ENCODE measurements at regions not wholly inside any gene's neighbourhood (a gene's known extent, or its start where the extent isn't known, plus 50 kb on each side); places are given as distances from the start of the nearest gene placed in this dataset.

GRCh38 chr7:88398459-88398858 lies 91.8 kb upstream of the STEAP4 start:
- Histone ChIP-seq H2BK20ac (ENCODE audit: low read depth, low read length, poor library complexity, severe bottlenecking) (no peak overlapping the region), H2BK5ac (ENCODE audit: insufficient read length, low read length) (no peak overlapping the region), H3K4ac (ENCODE audit: low read depth, low read length) (no peak overlapping the region), H3K4me1 (ENCODE audit: insufficient read depth, low read length) (no peaks in the 10 kb centered on the region), H2BK15ac (ENCODE audit: low read depth, low read length) (no peak overlapping the region), H2AFZ (ENCODE audit: low read length) (no peak overlapping the region), H3T11ph (ENCODE audit: low read length) (no peak overlapping the region), H4K8ac (replicated peaks; ENCODE audit: insufficient read length, low read depth, low read length) (no peak overlapping the region), H2BK120ac (ENCODE audit: low read depth, low read length, poor library complexity, severe bottlenecking) (no peak overlapping the region), H3K18ac (ENCODE audit: insufficient read length, low read depth, low read length) (no peak overlapping the region), H3K79me2 (ENCODE audit: insufficient read depth, low read length) (no peaks in the 10 kb centered on the region), H3K14ac (ENCODE audit: insufficient read depth, low read length) (no peak overlapping the region), H3K9me3 (ENCODE audit: control insufficient read depth, low read depth, low read length) (no peaks in the 10 kb centered on the region), H3K4me2 (ENCODE audit: insufficient read depth, insufficient read length, low read length) (no peak overlapping the region), H4K5ac (ENCODE audit: insufficient read length, low read depth, low read length) (no peak overlapping the region), H2BK12ac (ENCODE audit: insufficient read length, low read depth, low read length) (no peak overlapping the region), H3K27ac (ENCODE audit: insufficient read length, low read depth, low read length) (no peak overlapping the region), H3K27me3 (ENCODE audit: insufficient read depth, low read length) (no peaks in the 10 kb centered on the region), H3K9ac (ENCODE audit: extremely low read depth, insufficient read length, low read length) (no peak overlapping the region), H4K20me1 (ENCODE audit: control insufficient read depth, insufficient read depth, insufficient read length) (no peaks in the 10 kb centered on the region), H3K23me2 (ENCODE audit: insufficient read length, low read depth, low read length, poor library complexity, severe bottlenecking) (no peaks in the 10 kb centered on the region), H3K79me1 (ENCODE audit: insufficient read depth, low read depth, low read length, poor library complexity, severe bottlenecking) (no peaks in the 10 kb centered on the region), H4K91ac (ENCODE audit: insufficient read length, low read depth, low read length) (no peak overlapping the region), H3K56ac (ENCODE audit: insufficient read length, low read depth, low read length) (no peak overlapping the region), H2AK5ac (ENCODE audit: insufficient read length, low read length) (no peak overlapping the region), H3K23ac (ENCODE audit: insufficient read length, low read depth, low read length) (no peak overlapping the region)
- no CpG with 5 or more reads among the region's 1 CpG for WGBS (ENCODE audit: extremely low coverage, insufficient read length, low lambda C conversion rate)
- Mint-ChIP-seq H3K27ac (no peak overlapping the region), H3K4me3 (no peak overlapping the region), H3K36me3 (ENCODE audit: insufficient read depth in 1 of 3, low read depth in 3 of 3) (no peaks in the 10 kb centered on the region), H3K4me1 (peaks cover 9% of the 10 kb centered on the region in 2 experiments), H3K27me3 (ENCODE audit: low read depth) (no peaks in the 10 kb centered on the region; the same call in 1 of the 2 replicates), H3K9me3 (no peaks in the 10 kb centered on the region)
- no peak for TF ChIP-seq CTCF (conservative IDR thresholded peaks at IDR 0.05)
- no peak for DNase-seq
